ENCODE measurements at regions not wholly inside any gene's neighbourhood (a gene's known extent, or its start where the extent isn't known, plus 50 kb on each side); places are given as distances from the start of the nearest gene placed in this dataset.

DNA sequence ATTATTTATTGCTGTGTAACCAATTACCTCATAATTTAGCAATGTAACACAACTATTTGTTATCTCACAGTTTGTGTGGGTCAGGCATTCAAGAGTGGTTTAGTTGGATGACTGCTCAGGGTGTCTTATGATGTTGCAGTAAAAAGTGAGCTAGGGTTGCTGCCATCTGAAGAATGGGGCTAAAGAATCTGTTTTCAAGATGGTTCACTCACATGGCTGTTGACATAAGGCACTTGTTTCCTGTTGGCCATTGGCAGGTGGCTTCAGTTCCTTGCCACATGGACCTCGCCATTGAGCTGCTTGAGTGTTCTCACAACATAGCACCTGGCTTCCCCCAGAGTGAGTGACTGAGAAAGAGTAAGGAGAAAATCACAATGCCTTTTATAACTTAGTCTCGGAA lies 123.2 kb downstream of the TMEM17 start:
- TF ChIP-seq BHLHE40 (IDR thresholded peaks at IDR 0.05; ENCODE audit: borderline replicate concordance): no peak
- no peak for TF ChIP-seq L3MBTL2 (conservative IDR thresholded peaks at IDR 0.05)
- no peak for TF ChIP-seq FOXM1 (IDR thresholded peaks at IDR 0.05; ENCODE audit: borderline replicate concordance)
- no peak for TF ChIP-seq ARNT (IDR thresholded peaks at IDR 0.05)
- TF ChIP-seq SP1 (IDR thresholded peaks at IDR 0.05): no peak
- TF ChIP-seq SUZ12 (IDR thresholded peaks at IDR 0.05): no peak
- TF ChIP-seq FOXA1 (IDR thresholded peaks at IDR 0.05): no peak
- no peak for TF ChIP-seq FOXK2 (IDR thresholded peaks at IDR 0.05)
- no peak for TF ChIP-seq NFRKB (IDR thresholded peaks at IDR 0.05)
- TF ChIP-seq CTBP1 (IDR thresholded peaks at IDR 0.05; ENCODE audit: borderline replicate concordance): no peak
- TF ChIP-seq ELF4 (IDR thresholded peaks at IDR 0.05): no peak
